ENCODE measurements at regions not wholly inside any gene's neighbourhood (a gene's known extent, or its start where the extent isn't known, plus 50 kb on each side); places are given as distances from the start of the nearest gene placed in this dataset.

GRCh38 chr7:115631782-115632181, 398.8 kb downstream of the TFEC start:
- no CpG with 5 or more reads among the region's 6 CpGs for WGBS, 2 experiments (ENCODE audit: extremely low coverage in 2 of 2, insufficient read length in 1 of 2)
- Histone ChIP-seq H2BK20ac (ENCODE audit: low read depth, low read length) (no peak overlapping the region), H2AK9ac (replicated peaks; ENCODE audit: low read depth, low read length, poor library complexity) (no peak overlapping the region), H3K56ac (ENCODE audit: extremely low read depth, insufficient read depth, low read length) (no peak overlapping the region), H3K4me2 (ENCODE audit: low read depth, low read length) (no peak overlapping the region), H3K36me3 (ENCODE audit: control insufficient read depth, insufficient read depth, low read length) (no peaks in the 10 kb centered on the region), H4K91ac (ENCODE audit: insufficient read depth, low read depth, low read length) (no peak overlapping the region), H4K5ac (ENCODE audit: low read depth, low read length) (no peak overlapping the region), H3K9me3 (ENCODE audit: control insufficient read depth, insufficient read depth, low read length) (no peaks in the 10 kb centered on the region), H2AFZ (replicated peaks; ENCODE audit: low read length, poor library complexity) (no peak overlapping the region), H2BK5ac (ENCODE audit: low read depth, low read length, poor library complexity, severe bottlenecking) (no peak overlapping the region), H3K18ac (ENCODE audit: low read depth, low read length) (peak overlapping the region; percentile 27; the same call in 1 of the 2 replicates), H3K79me1 (ENCODE audit: low read depth in 1 of 2, low read length in 2 of 2) (no peaks in the 10 kb centered on the region), H4K8ac (ENCODE audit: low read depth in 2 of 2, low read length in 2 of 2) (no peak overlapping the region), H3K4me1 (ENCODE audit: control insufficient read depth, insufficient read depth, low read length) (peaks cover 3% of the 10 kb centered on the region), H2AK5ac (ENCODE audit: low read depth, low read length) (no peak overlapping the region), H2BK120ac (ENCODE audit: low read depth, low read length) (no peak overlapping the region), H3K23ac (ENCODE audit: low read depth, low read length) (no peak overlapping the region), H3K27ac (ENCODE audit: insufficient read depth, low read length) (no peak overlapping the region), H4K20me1 (ENCODE audit: insufficient read depth, low read length) (no peaks in the 10 kb centered on the region), H3K27me3 (ENCODE audit: control insufficient read depth, insufficient read depth, low read length) (no peaks in the 10 kb centered on the region), H3K4me3 (ENCODE audit: insufficient read depth, low read depth, low read length) (no peak overlapping the region), H3K9me1 (ENCODE audit: insufficient read depth, low read length) (peaks cover 2% of the 10 kb centered on the region; the same call in 1 of the 2 replicates), H3K14ac (replicated peaks; ENCODE audit: low read depth, low read length) (no peak overlapping the region), H3K9ac (ENCODE audit: low read depth, low read length) (no peak overlapping the region), H3K4ac (ENCODE audit: low read depth, low read length) (no peak overlapping the region), H2BK15ac (ENCODE audit: low read depth, low read length) (no peak overlapping the region)
- TF ChIP-seq SMC3 (IDR thresholded peaks at IDR 0.05; ENCODE audit: low read depth, low read length) (no peak), BHLHE40 (IDR thresholded peaks at IDR 0.05; ENCODE audit: low read depth, low read length) (no peak), CHD1 (IDR thresholded peaks at IDR 0.05; ENCODE audit: low read depth, low read length) (no peak)
- in situ Hi-C loops (cut with MboI; ENCODE audit: low sequenced_read_pairs): no loop called here
- ChIA-PET POLR2A (ENCODE audit: unreplicated experiment) (interaction anchor here (0.6 kb wide), 1 partner anchor 321 kb away, joined by 5 read pairs; no protein-coding TSS in a partner anchor), CTCF (interaction anchor here (0.7 kb wide), 1 partner anchor 69 kb away, joined by 4 read pairs; no protein-coding TSS in a partner anchor)
- DNase-seq (peak; percentile 60), ATAC-seq (ENCODE audit: low read depth) (no peak)
- no TSS peak for BruUV-seq (replicated peaks)
- intact Hi-C loops (cut with micrococcal nuclease): no loop called here
- dilution Hi-C loops (cut with HindIII; ENCODE audit: low sequenced_read_pairs, unreplicated experiment): no loop called here
